LoVo (cell line): ENCODE measurements at regions not wholly inside any gene's neighbourhood (a gene's known extent, or its start where the extent isn't known, plus 50 kb on each side); places are given as distances from the start of the nearest gene placed in this dataset.
"Not testable (repeated sequence)": the region's sequence is repeated elsewhere in the genome, so short reads cannot be mapped to it uniquely, and the experiment has no call there.

Experiments
- DNase-seq: peaks from one replicate; pipeline ENCODE4 v3.0.0-alpha.2; 2016; ENCODE audit warnings: low spot score

- no peak for DNase-seq
Measured at GRCh38 chr1:30001011-30001731, 722.2 kb downstream of the MATN1 start.

- DNase-seq: no peak
Measured at GRCh38 chr1:30000266-30000665, 723.1 kb downstream of the MATN1 start.

GRCh38 chr1:29999595-29999994, 723.8 kb downstream of the MATN1 start:
- no peak for DNase-seq

- no peak for DNase-seq
Measured at GRCh38 chr1:29998686-29999085, 724.7 kb downstream of the MATN1 start.

GRCh38 chr1:29997818-29998217, 725.6 kb downstream of the MATN1 start:
- not testable (repeated sequence) for DNase-seq

- DNase-seq: no peak
Measured at GRCh38 chr1:29993950-29994349, 729.4 kb downstream of the MATN1 start.

GRCh38 chr1:29991815-29992214, 731.6 kb downstream of the MATN1 start:
- no peak for DNase-seq

GRCh38 chr1:29991025-29991424, 732.4 kb downstream of the MATN1 start:
- DNase-seq: no peak

GRCh38 chr1:29990304-29990703, 733.1 kb downstream of the MATN1 start:
- no peak for DNase-seq

- no peak for DNase-seq
Measured at GRCh38 chr1:29986986-29987385, 736.4 kb downstream of the MATN1 start.

- DNase-seq: no peak
Measured at GRCh38 chr1:29985606-29985945, 737.8 kb downstream of the MATN1 start.

- no peak for DNase-seq
Measured at GRCh38 chr1:29984862-29985605, 738.4 kb downstream of the MATN1 start.

- DNase-seq: no peak
Measured at GRCh38 chr1:29984166-29984861, 739.1 kb downstream of the MATN1 start.

- DNase-seq: no peak
Measured at GRCh38 chr1:29983321-29983720, 740.1 kb downstream of the MATN1 start.

- no peak for DNase-seq
Measured at GRCh38 chr1:29981586-29982239, 741.7 kb downstream of the MATN1 start.

GRCh38 chr1:29977550-29977949, 741.2 kb downstream of the PTPRU start:
- DNase-seq: no peak

- no peak for DNase-seq
Measured at GRCh38 chr1:29975036-29975694, 738.8 kb downstream of the PTPRU start.

GRCh38 chr1:29974316-29974724, 738.0 kb downstream of the PTPRU start:
- no peak for DNase-seq

GRCh38 chr1:29973406-29973805, 737.1 kb downstream of the PTPRU start:
- no peak for DNase-seq

GRCh38 chr1:29972421-29973053, 736.2 kb downstream of the PTPRU start:
- no peak for DNase-seq

GRCh38 chr1:29971703-29972102, 735.4 kb downstream of the PTPRU start:
- no peak for DNase-seq
